GM12873 (cell line): ENCODE measurements at regions not wholly inside any gene's neighbourhood (a gene's known extent, or its start where the extent isn't known, plus 50 kb on each side); places are given as distances from the start of the nearest gene placed in this dataset.

Source experiments
- TF ChIP-seq, protein P1 (sequence below): IDR thresholded peaks from 2 replicates; pipeline ENCODE4 v1.5.1; 2012; ENCODE audit warnings: low read depth, mild to moderate bottlenecking, moderate library complexity, low read length, control low read depth; ENCODE audit not compliant: insufficient read depth; ENCODE audit errors: missing control alignments

DNA sequence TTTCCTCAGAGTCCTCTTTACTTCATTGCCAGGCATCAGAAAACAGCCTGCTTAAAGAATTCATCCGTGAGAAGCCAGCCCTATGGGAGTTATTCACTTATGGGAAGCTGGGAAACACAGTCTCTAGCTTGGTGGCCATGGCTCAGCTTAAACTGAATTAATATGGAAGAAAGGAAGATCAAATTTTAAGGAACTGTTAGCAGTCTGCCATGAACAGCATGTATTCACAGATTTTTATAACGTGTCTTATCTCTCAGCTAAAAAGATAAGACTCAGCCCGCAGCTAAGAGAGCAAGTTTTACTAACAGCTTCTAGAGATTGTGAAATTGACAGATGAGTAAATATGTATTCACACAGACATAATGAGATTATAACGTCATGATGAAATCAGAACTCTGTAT is 253.7 kb upstream of the RXFP2 start:
- TF ChIP-seq, protein P1, sequence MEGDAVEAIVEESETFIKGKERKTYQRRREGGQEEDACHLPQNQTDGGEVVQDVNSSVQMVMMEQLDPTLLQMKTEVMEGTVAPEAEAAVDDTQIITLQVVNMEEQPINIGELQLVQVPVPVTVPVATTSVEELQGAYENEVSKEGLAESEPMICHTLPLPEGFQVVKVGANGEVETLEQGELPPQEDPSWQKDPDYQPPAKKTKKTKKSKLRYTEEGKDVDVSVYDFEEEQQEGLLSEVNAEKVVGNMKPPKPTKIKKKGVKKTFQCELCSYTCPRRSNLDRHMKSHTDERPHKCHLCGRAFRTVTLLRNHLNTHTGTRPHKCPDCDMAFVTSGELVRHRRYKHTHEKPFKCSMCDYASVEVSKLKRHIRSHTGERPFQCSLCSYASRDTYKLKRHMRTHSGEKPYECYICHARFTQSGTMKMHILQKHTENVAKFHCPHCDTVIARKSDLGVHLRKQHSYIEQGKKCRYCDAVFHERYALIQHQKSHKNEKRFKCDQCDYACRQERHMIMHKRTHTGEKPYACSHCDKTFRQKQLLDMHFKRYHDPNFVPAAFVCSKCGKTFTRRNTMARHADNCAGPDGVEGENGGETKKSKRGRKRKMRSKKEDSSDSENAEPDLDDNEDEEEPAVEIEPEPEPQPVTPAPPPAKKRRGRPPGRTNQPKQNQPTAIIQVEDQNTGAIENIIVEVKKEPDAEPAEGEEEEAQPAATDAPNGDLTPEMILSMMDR = no peak

DNA sequence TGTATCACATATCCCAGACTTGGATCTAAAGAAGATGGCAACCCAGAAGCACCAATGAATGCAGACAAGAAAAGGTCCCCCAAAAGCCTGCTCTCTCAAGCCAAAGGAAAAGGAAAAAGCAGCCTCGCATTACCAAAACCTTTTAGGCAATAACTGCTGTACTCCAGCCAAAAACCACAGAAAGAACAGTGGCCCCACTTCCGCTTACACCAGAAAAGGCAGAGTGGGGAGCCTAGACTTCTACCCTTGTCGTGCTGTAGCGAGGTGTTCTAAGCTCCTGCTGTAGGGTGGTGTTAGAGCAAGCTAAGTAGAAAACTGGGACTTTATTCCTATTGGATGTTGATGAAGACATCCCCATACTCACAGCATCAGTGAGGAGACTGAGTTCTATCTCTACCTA is 244.0 kb upstream of the RXFP2 start:
- TF ChIP-seq, protein P1 = no peak

DNA sequence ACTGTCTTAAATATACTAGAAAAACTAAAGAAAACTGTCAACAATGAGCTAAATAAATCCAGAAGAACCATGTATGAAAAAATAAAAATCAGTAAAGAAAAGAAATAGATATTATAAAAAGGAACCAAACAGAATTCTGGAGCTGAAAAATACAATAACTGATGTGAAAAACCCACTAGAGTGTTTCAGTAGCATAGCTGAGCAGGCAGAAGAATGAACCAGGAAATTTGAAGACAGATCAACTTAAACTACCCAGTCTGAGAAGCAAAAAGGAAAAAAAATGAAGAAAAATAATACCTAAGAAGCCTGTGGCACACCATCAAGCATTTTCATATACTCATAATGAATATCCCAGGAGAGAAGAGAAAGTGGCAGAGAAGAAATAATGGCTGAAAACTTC is 240.1 kb upstream of the RXFP2 start:
- TF ChIP-seq, protein P1 = no peak

- TF ChIP-seq, protein P1 = no peak
These were observed 235.7 kb upstream of the RXFP2 start for GRCh38 chr13:31503626-31504025.

DNA sequence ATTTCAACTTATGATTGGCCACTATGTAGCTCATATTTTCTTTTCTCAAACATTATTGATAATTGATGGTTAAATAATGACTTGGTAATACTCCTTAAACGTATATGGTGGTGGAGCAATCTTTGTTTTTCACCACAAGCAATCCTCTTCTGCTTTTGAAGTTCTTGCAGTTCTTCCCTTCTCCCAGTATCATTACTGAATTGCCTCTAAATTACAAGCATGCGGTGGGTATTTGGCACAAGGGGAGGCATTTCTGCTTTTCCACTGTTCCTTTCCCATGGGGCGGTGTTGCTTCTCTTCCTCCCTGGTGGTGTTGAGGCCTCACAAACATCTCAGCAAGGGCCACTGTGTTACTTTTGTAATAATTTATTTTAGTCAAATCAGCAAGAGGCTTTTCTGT is 234.4 kb upstream of the RXFP2 start:
- TF ChIP-seq, protein P1 = no peak

DNA sequence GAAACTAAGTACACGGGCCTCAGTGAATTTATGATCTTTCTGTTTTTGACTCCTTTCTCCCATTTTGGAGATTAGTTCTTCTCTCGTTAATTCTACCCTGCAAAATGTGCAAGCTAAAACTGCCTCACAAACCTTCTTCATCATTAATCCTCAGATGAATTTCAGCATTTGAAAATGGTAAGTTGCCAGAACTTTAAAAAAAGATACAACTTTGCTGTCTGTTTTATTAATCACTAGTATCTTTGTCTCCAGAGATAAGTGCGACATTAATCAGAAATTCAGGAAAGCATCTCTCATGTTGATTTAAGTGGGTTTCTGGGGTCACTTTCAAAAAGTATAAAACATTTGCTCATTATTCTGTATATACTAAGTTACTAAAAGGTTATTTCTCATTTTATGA is 227.0 kb upstream of the RXFP2 start:
- TF ChIP-seq, protein P1 = no peak

GRCh38 chr13:31514932-31515331 is 224.4 kb upstream of the RXFP2 start:
- TF ChIP-seq, protein P1 = no peak
